Calu3 (cell line): ENCODE measurements at regions not wholly inside any gene's neighbourhood (a gene's known extent, or its start where the extent isn't known, plus 50 kb on each side); places are given as distances from the start of the nearest gene placed in this dataset.

Source experiments
- BruUV-seq: library from RNA; stranded (reverse); fragments of 400-500 nt; replicated peaks from 2 replicates; lab custom pipeline; 2021; lab: Mats Ljungman, UMichigan
- CTCF ChIA-PET: fragments of 300-600 bp; sonication (Branson Sonifier 250); formaldehyde crosslinking; loops from one replicate; lab custom pipeline; 2022; ENCODE audit warnings: antibody characterized with exemption; lab: Charles Lee
- DNase-seq: peaks from one replicate; pipeline ENCODE4 v3.0.0; 2022
- H3K27ac Mint-ChIP-seq: one replicate; pipeline ENCODE4 v1.8.0; 2022; ENCODE audit warnings: mixed read lengths; ENCODE audit not compliant: unreplicated experiment
- H3K27me3 Mint-ChIP-seq: one replicate; pipeline ENCODE4 v1.8.0; 2022; ENCODE audit warnings: mixed read lengths; ENCODE audit not compliant: unreplicated experiment
- H3K36me3 Mint-ChIP-seq: one replicate; pipeline ENCODE4 v1.8.0; 2022; ENCODE audit warnings: mild to moderate bottlenecking, moderate library complexity, mixed read lengths; ENCODE audit not compliant: insufficient read depth, unreplicated experiment
- H3K4me1 Mint-ChIP-seq: one replicate; pipeline ENCODE4 v1.8.0; 2022; ENCODE audit warnings: mild to moderate bottlenecking, low read depth, mixed read lengths; ENCODE audit not compliant: unreplicated experiment
- H3K4me3 Mint-ChIP-seq: one replicate; pipeline ENCODE4 v1.8.0; 2022; ENCODE audit warnings: mild to moderate bottlenecking, low read depth, moderate library complexity, mixed read lengths; ENCODE audit not compliant: unreplicated experiment
- H3K9me3 Mint-ChIP-seq: one replicate; pipeline ENCODE4 v1.8.0; 2022; ENCODE audit warnings: low read depth, mixed read lengths; ENCODE audit not compliant: unreplicated experiment
- intact Hi-C: fragments of 100-400 bp; cut with micrococcal nuclease; formaldehyde crosslinking; loops from one replicate; pipeline ENCODE4 v1.10.0; 2022; ENCODE audit not compliant: unreplicated experiment
- TF ChIP-seq, protein P1 (sequence below): fragments of 200-600 bp; IDR thresholded peaks from one replicate; pipeline ENCODE4 v1.8.0; 2022; ENCODE audit warnings: antibody characterized with exemption; ENCODE audit not compliant: unreplicated experiment

- intact Hi-C loops, result no loop called here
These were observed 85.3 kb upstream of the RNU6-1 start for GRCh38 chr15:67925182-67925581.

GRCh38 chr15:67927501-67928168 lies 87.8 kb upstream of the RNU6-1 start:
- no peaks in the 10 kb centered on the region for H3K27me3 Mint-ChIP-seq
- H3K4me1 Mint-ChIP-seq, result no peaks in the 10 kb centered on the region
- intact Hi-C loops, result no loop called here
- no peaks in the 10 kb centered on the region for H3K9me3 Mint-ChIP-seq
- TF ChIP-seq, protein P1, sequence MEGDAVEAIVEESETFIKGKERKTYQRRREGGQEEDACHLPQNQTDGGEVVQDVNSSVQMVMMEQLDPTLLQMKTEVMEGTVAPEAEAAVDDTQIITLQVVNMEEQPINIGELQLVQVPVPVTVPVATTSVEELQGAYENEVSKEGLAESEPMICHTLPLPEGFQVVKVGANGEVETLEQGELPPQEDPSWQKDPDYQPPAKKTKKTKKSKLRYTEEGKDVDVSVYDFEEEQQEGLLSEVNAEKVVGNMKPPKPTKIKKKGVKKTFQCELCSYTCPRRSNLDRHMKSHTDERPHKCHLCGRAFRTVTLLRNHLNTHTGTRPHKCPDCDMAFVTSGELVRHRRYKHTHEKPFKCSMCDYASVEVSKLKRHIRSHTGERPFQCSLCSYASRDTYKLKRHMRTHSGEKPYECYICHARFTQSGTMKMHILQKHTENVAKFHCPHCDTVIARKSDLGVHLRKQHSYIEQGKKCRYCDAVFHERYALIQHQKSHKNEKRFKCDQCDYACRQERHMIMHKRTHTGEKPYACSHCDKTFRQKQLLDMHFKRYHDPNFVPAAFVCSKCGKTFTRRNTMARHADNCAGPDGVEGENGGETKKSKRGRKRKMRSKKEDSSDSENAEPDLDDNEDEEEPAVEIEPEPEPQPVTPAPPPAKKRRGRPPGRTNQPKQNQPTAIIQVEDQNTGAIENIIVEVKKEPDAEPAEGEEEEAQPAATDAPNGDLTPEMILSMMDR, result no peak
- H3K36me3 Mint-ChIP-seq, result no peaks in the 10 kb centered on the region
- CTCF ChIA-PET, result interaction anchor here (0.7 kb wide), 1 partner anchor 12 kb away, joined by 3 read pairs; no protein-coding TSS in a partner anchor
- DNase-seq, result no peak
- no peak overlapping the region for H3K4me3 Mint-ChIP-seq
- H3K27ac Mint-ChIP-seq, result no peak overlapping the region
- no TSS peak for BruUV-seq

More at GRCh38 chr15:67925182-67925581, 85.3 kb upstream of the RNU6-1 start:
- no peaks in the 10 kb centered on the region for H3K27me3 Mint-ChIP-seq
- no peak overlapping the region for H3K4me3 Mint-ChIP-seq
- DNase-seq, result no peak
- no peaks in the 10 kb centered on the region for H3K9me3 Mint-ChIP-seq
- no peak overlapping the region for H3K27ac Mint-ChIP-seq
- TF ChIP-seq, protein P1, result no peak
- CTCF ChIA-PET, result no interaction called here
- BruUV-seq, result no TSS peak
- H3K4me1 Mint-ChIP-seq, result no peaks in the 10 kb centered on the region
- no peaks in the 10 kb centered on the region for H3K36me3 Mint-ChIP-seq

GRCh38 chr15:67928666-67929065 lies 88.8 kb upstream of the RNU6-1 start:
- DNase-seq, result no peak
- H3K4me1 Mint-ChIP-seq, result no peaks in the 10 kb centered on the region
- TF ChIP-seq, protein P1, result no peak
- H3K9me3 Mint-ChIP-seq, result no peaks in the 10 kb centered on the region
- no TSS peak for BruUV-seq
- intact Hi-C loops, result no loop called here
- no peaks in the 10 kb centered on the region for H3K36me3 Mint-ChIP-seq
- no peak overlapping the region for H3K27ac Mint-ChIP-seq
- H3K4me3 Mint-ChIP-seq, result no peak overlapping the region
- CTCF ChIA-PET, result no interaction called here
- no peaks in the 10 kb centered on the region for H3K27me3 Mint-ChIP-seq

GRCh38 chr15:67930720-67931119 lies 90.9 kb upstream of the RNU6-1 start:
- Mint-ChIP-seq H3K36me3 (no peaks in the 10 kb centered on the region), H3K4me1 (no peaks in the 10 kb centered on the region), H3K27ac (no peak overlapping the region), H3K27me3 (no peaks in the 10 kb centered on the region), H3K9me3 (peaks cover 2% of the 10 kb centered on the region), H3K4me3 (no peak overlapping the region)
- BruUV-seq, result no TSS peak
- TF ChIP-seq, protein P1, result no peak
- no peak for DNase-seq
- CTCF ChIA-PET, result interaction anchor here (0.5 kb wide), 1 partner anchor 123 kb away, joined by 4 read pairs; the partner anchor contains the start of gene PIAS1
- intact Hi-C loops, result no loop called here
